KOPT-K1 (cell line): ENCODE measurements at regions not wholly inside any gene's neighbourhood (a gene's known extent, or its start where the extent isn't known, plus 50 kb on each side); places are given as distances from the start of the nearest gene placed in this dataset.

ENCODE experiments used
- H3K27ac ChIP-seq: fragments of 200-600 bp; sonication (generic); 2 replicates; pipeline ENCODE4 v1.5.1; 2016; ENCODE audit warnings: antibody characterized with exemption, mild to moderate bottlenecking, low read depth, low read length; ENCODE audit not compliant: poor library complexity, severe bottlenecking
- H3K36me3 ChIP-seq: fragments of 200-600 bp; sonication (generic); 2 replicates; pipeline ENCODE4 v1.5.1; 2017; ENCODE audit warnings: antibody characterized with exemption, mild to moderate bottlenecking, low read length, moderate library complexity; ENCODE audit not compliant: insufficient read depth
- H3K9me3 ChIP-seq: fragments of 200-600 bp; sonication (generic); 2 replicates; pipeline ENCODE4 v1.5.1; 2017; ENCODE audit warnings: antibody characterized with exemption, low read length, mild to moderate bottlenecking; ENCODE audit not compliant: insufficient read depth, poor library complexity, severe bottlenecking

DNA sequence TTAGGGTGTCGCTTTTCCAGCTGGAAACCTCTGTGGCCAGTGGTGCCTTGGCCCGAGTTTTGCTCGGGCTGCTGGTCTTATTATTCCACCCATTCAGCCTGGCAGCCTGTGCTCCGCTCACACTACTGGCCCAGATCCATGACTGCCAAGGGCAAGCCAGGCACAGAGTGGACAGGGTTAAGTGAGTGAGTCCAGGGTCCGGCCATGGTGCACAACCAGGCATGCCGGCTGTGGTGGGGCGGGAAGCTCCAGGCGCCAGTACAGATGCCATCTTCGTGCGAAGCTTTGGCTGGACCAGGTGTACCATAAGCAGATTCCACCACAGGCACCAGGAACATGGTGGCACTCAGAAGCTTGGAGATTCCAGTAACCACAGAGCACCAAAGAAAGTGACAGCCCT is 580.2 kb upstream of the FAM174A start:
- Histone ChIP-seq H3K36me3 (no peaks in the 10 kb centered on the region), H3K9me3 (no peaks in the 10 kb centered on the region)

DNA sequence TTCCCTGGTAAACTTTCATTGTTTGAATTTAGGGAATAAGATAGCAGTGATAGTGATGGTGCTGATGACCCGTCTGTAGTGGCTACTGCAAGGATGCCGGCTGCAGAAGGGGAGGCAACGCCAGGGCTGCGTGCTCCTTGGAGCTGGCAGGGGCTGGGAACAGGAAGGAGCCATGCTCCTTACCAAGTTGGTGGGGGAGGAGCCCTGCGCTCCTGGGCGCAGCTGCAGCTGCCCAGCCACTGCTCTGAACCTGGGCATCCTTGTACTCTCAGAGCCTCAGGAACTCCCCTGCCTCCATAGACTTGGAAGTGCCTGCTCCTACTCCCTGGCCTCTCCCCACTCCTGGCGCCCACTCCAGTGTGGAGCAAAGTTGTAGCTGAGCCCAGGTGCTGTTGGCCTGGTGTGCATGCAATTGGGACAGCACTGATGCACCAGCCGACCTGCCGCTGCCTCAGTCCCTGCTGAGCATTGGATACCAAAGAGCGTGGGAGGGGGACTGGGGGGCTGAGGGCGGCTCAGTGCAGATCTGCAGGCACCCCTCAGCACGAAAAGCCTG is 585.1 kb upstream of the FAM174A start:
- Histone ChIP-seq H3K27ac (no peak overlapping the region), H3K9me3 (no peaks in the 10 kb centered on the region), H3K36me3 (no peaks in the 10 kb centered on the region)

More for the DNA sequence above, 580.2 kb upstream of the FAM174A start:
- H3K27ac ChIP-seq = no peak overlapping the region

DNA sequence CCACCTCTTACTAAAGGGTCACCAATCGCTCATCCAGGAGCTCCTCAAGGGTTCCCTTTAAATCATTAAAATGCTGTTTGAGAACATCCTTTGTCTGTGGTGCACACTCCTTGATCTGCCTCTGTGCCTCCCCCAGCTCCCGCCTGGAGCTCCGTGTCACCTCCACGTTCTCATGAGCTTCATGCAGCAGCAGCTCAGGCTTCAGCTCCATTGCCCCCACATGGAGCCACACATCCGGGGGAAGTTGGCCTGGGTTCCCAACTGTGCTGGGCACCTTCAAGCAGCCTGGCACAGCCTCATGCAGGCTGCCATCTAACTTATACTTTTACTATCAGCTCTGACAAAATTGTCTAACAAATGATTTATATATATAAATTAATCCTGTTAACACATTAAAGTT is 585.8 kb upstream of the FAM174A start:
- H3K36me3 ChIP-seq = no peaks in the 10 kb centered on the region
- H3K27ac ChIP-seq = no peak overlapping the region
- no peaks in the 10 kb centered on the region for H3K9me3 ChIP-seq

DNA sequence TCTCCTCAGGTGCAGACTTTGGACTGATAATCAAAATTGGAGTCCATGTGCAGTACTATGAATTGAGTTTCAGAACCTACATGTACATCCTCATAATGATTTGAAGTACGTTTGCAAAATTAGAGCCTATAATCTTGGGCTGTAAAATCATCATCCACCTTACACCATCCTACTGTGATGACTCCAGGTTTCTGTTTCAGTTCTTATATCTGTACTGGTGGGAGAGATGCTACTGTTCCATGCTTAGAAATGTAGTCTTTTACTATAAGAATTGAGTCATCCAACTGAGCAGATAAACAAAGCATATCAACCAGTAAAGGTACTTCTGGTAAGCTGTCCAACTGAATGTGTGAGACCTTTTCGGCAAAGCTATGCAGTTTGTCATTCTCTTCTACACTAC is 586.3 kb upstream of the FAM174A start:
- no peaks in the 10 kb centered on the region for H3K36me3 ChIP-seq
- no peak overlapping the region for H3K27ac ChIP-seq
- no peaks in the 10 kb centered on the region for H3K9me3 ChIP-seq

DNA sequence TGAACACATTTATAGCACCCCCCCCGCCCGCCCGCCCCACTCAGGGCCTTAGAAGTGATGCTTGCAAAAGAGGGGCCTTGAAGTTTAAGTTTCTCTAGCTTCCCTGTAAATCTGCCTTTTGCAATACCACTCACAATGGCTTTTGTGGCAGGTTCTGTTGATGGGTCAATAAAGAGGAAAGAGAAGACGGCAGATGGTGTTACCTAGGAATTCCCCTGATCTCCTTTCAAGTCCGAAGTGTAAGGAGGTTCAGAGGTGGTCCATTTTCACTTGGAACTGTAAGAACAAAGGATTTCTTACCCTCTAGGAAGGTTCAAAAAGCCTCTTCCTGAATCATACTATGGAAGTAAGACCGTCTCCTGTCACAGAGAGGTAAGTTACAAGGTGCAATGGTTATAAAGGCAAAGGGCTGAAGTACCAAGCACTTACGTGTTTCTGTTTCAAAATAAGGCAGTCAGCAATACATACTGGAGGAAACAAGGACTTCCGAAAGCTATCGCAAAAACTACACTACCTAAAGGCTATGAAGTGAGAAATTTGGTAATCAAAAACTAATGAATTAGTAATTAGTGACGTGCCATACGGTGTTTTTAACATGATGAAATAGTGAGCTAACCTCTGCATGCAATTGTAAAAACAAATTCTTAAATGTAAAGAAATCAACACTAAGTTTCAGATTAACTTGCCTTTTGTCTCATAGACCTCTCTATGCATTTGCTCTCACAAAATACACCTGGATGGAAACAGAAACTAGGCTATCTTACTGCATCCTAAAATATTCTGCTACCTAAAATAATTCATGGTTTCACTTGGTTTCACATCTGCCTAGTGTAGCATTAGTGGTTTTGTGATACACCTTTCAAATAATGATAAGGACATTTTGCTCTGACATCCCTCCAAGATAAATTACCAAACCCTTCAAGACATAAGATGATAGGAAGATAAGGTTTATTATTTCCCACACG is 589.4 kb upstream of the FAM174A start:
- Histone ChIP-seq H3K27ac (no peak overlapping the region), H3K9me3 (no peaks in the 10 kb centered on the region), H3K36me3 (no peaks in the 10 kb centered on the region)

DNA sequence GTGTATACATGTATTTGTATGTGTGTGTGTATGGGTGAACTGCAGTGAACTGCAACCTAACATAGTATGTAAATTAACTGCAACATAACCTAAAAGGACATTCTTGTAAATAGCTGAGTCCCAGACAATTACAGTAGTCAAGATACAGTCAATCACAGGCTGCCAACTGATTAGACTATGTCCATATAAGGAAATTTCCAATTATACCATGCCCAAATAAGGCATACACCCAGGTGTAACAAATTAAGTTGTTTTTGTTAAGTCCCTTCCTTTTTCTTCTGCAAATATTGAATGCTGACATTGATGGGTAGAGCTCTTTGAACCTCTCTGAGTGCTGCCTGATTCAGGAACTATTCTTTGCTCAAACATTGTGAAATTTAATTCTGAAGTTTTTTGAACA is 594.6 kb upstream of the FAM174A start:
- no peaks in the 10 kb centered on the region for H3K36me3 ChIP-seq
- no peaks in the 10 kb centered on the region for H3K9me3 ChIP-seq
- no peak overlapping the region for H3K27ac ChIP-seq

DNA sequence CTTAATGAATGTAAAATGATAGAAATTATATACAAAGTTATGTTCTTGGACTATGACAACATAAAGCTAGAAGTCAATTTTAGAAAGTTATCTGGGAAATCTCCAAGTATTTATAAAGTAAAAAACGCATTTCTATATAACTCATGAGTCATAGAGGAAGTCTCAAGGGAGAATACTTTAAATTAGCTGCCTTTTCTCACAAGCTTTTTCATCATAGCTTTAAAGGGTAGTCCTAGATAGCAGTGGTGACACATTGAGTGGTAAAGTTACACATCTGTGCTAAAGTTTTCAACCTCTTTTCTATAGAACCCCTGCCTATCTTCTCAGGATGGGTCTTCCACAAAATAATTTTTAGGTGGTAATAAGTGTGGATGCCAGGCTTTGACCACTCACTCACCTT is 598.3 kb upstream of the FAM174A start:
- Histone ChIP-seq H3K27ac (no peak overlapping the region), H3K9me3 (no peaks in the 10 kb centered on the region), H3K36me3 (no peaks in the 10 kb centered on the region)

DNA sequence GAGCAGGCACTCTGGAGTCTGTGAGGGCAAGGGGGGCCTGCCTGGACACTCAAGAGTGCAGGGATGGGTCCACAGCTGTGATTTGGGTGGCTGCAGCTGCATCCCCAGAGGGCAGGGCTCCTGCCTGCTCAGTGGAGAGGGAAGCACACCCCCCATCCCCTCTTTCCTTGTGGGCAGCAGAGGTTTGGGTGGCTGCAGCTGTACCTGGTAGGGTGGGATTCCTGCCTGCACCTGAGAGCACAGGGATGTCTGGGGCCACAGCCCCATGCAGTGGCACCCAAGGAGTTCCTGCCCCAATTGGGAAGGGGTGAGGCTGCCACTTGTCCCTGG is 605.4 kb upstream of the FAM174A start:
- H3K9me3 ChIP-seq = no peaks in the 10 kb centered on the region
- H3K27ac ChIP-seq = no peak overlapping the region
- H3K36me3 ChIP-seq = no peaks in the 10 kb centered on the region

DNA sequence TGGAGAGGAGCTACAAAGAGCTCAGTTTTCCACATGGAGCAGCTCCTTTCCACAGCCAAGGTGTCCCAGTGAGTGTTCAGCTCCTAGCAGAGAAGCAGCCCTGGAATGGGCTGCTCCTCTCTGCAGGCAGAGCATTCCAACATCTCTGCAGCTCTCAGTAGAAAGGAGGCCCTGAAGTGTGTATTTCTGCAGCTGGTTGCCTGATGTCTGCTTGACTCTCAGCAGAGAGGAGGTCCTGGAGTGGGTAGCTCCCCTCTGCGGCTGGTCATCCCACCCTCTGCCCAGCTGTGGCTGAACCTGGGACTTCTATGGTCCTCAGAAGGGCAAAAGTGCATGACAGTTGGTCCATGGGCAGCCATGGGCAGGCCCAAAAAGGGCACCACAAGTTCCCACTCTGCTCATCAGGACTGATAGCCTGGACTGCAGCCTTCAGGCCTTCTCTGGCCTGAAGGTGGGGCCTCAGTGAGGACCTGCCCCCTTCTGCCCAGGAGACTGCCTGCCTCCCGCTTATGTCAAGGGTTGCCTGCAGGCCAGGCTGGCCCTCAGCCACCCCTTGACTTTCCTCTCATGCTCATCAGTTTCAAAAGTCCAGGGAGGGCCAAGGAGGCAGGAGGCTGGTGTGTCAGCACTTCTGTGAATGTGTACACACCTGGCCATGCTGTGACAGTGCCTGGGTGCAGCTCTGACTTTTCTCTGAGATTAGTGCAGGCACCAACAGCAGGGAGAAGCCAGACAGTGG is 605.9 kb upstream of the FAM174A start:
- Histone ChIP-seq H3K9me3 (no peaks in the 10 kb centered on the region), H3K27ac (no peak overlapping the region), H3K36me3 (no peaks in the 10 kb centered on the region)

DNA sequence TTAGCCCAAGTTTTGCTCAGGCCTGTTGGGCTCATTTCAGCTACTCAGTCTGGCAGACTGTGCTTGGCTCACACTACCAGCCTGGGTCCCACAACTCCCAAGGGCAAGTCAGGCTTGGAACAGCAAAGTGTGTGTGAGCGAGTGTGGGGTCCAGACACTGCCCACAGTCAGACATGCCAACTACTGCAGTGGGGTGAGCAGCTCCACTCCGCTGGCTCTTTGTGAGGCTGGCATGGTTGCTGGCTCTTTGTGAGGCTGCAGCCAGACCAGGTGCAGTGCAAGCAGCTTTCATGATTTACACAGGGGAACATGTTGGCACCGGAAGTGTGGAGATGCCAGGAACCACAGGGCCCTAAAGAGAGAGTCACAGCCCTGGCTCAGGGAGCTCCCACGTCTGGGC is 606.7 kb upstream of the FAM174A start:
- Histone ChIP-seq H3K27ac (no peak overlapping the region), H3K9me3 (no peaks in the 10 kb centered on the region), H3K36me3 (no peaks in the 10 kb centered on the region)

DNA sequence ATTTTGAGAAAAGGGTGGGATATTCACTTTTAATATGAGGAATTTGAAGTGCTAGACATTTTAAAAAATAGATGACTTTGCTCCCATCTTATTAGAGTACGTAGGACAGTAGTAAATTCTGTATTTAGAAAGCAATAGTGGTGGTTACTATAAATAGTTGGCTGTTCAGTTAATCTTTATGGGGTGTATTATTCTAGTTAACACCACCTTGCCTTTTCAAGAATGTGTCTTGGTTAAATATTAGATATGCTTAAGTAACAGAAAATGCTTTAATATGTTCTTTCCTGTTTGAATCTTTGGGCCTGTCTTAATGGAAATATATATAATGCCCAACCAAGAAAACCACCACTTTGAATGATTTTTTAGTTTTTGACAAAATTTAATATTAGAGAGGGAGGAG is 608.7 kb upstream of the FAM174A start:
- Histone ChIP-seq H3K9me3 (no peaks in the 10 kb centered on the region), H3K36me3 (no peaks in the 10 kb centered on the region), H3K27ac (no peak overlapping the region)

DNA sequence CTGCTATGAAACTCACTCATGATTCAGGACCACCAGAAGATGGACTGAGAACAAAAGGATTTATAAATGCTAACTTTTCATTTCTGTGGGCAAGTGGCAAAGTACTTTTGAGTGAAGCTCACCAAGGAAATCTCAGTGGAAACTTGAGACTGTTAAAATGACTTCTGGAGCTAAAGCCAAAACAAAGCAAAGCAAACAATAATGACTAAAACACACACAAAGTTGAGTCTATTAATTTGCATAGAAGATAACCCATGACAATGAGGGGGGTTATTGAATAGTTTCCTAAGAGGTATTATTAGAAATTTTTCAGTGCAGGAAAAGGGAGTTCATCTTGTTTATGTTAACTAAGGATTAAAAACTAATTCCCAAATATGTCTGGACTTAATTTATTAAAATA is 612.8 kb upstream of the FAM174A start:
- Histone ChIP-seq H3K36me3 (no peaks in the 10 kb centered on the region), H3K27ac (no peak overlapping the region), H3K9me3 (no peaks in the 10 kb centered on the region)

DNA sequence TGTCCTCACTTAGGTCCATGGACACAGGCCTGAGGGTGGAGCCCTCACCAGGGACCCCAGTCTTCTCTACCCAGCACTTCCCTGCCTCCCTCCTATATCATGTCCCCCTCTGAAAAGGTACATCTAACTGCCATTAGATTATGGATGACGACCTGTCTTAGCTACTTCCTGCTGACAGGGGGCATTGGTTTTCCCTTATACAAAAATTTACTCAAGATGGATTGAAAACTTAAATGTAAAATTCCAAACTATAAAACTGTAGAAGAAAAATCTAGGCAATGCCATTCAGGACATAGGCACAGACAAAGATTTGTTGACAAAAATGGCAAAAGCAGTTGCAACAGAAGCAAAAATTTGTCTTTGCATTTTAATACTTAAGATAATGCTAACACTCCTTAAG is 623.2 kb upstream of the FAM174A start:
- Histone ChIP-seq H3K27ac (no peak overlapping the region), H3K36me3 (no peaks in the 10 kb centered on the region), H3K9me3 (no peaks in the 10 kb centered on the region)

DNA sequence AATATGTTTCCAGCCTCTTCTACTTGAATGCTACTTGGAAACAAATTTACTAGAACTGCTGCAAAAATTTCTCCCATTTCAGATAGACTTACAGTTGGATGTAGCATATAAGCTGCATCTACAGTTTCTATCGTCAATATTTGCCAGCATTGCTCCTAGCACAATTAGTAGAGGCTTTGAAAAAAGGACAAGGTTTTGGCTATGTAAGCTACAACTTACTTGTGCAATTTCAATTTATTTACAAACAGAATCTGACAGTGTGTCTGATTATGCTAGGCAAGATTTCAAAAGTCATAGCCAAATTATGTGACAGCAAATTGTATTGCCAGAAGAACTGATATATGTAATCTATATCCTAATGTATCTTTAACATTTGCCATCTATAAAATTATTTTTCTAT is 628.4 kb upstream of the FAM174A start:
- H3K36me3 ChIP-seq = no peaks in the 10 kb centered on the region
- H3K9me3 ChIP-seq = no peaks in the 10 kb centered on the region
- no peak overlapping the region for H3K27ac ChIP-seq

DNA sequence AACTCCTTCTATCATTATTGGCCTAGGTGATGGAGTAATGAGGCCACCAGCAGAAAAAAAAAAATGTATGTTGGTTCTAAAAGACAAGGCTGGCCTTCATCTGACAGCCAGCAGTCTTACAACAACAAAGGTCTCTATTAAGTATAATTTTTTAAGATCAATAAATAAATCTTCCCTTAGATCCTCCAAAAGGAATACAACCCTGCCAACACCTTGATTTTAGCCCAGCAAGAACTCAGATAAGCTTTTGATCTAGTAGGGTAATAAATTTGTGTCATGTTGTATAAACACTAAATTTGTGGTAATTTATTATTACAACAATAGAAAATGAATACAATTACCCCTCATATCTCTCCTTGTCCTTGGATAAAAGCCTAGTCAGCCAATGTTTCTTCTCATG is 633.2 kb upstream of the FAM174A start:
- no peaks in the 10 kb centered on the region for H3K9me3 ChIP-seq
- H3K27ac ChIP-seq = no peak overlapping the region
- no peaks in the 10 kb centered on the region for H3K36me3 ChIP-seq
